Activated CD8-positive, alpha-beta T cell treated with anti-CD3 and anti-CD28 coated beads, Interleukin-2, amount 10 ng/mL, durations not matched to agents 7 days and 5 days (primary cell): ENCODE measurements at regions not wholly inside any gene's neighbourhood (a gene's known extent, or its start where the extent isn't known, plus 50 kb on each side); places are given as distances from the start of the nearest gene placed in this dataset.
A peak's percentile ranks its signal among the peaks of the same experiment; 100 is the strongest.

Experiments
- ATAC-seq: fragments of 150-1000 bp; cut with Tn5 transposase; one replicate; pipeline ENCODE4 v1.10.0; 2021; ENCODE audit warnings: moderate library complexity
- CTCF ChIA-PET: fragments of 350-600 bp; sonication (Branson Sonifier 250); formaldehyde crosslinking; loops from one replicate; lab custom pipeline; 2021; ENCODE audit warnings: antibody characterized with exemption; lab: Charles Lee
- POLR2A ChIA-PET: fragments of 350-600 bp; sonication (Branson Sonifier 250); formaldehyde crosslinking; loops from one replicate; lab custom pipeline; 2021; ENCODE audit warnings: antibody characterized with exemption; lab: Charles Lee
- DNase-seq: peaks from one replicate; pipeline ENCODE4 v3.0.0-alpha.2; 2020
- H3K27ac Mint-ChIP-seq: one replicate; pipeline ENCODE4 v1.8.0; 2021; ENCODE audit warnings: mild to moderate bottlenecking, mixed read lengths
- H3K27me3 Mint-ChIP-seq: one replicate; pipeline ENCODE4 v1.8.0; 2021; ENCODE audit warnings: low read depth, mixed read lengths
- H3K36me3 Mint-ChIP-seq: one replicate; pipeline ENCODE4 v1.8.0; 2021; ENCODE audit warnings: low read depth, mixed read lengths
- H3K4me1 Mint-ChIP-seq: one replicate; pipeline ENCODE4 v1.8.0; 2021; ENCODE audit warnings: low read depth, mixed read lengths
- H3K4me3 Mint-ChIP-seq: one replicate; pipeline ENCODE4 v1.8.0; 2021; ENCODE audit warnings: mild to moderate bottlenecking, mixed read lengths
- H3K9me3 Mint-ChIP-seq: one replicate; pipeline ENCODE4 v1.8.0; 2022; ENCODE audit warnings: mixed read lengths; ENCODE audit not compliant: insufficient read depth

DNA sequence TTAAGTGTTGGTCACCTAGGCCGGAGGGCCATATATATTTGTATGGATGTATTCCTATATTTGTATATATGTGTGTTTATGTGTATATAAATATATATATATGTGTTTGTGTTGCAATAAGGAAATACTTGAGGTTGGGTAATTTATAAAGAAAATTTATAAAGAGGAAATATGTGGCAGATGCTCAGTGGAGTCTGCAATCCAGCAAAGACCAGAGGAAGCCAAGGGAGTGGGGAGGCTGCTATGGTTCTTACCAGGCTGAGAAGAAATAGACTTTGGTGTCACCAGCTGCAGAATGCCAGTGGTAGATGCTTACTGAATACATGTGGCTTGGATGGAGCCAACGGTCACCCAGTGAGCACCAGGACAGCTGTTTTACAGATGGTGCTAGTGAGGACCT is 97.4 kb upstream of the ELOVL5 start:
- no peaks in the 10 kb centered on the region for H3K9me3 Mint-ChIP-seq
- DNase-seq (no peak), ATAC-seq (no peak)
- H3K27ac Mint-ChIP-seq: no peak overlapping the region
- H3K36me3 Mint-ChIP-seq: no peaks in the 10 kb centered on the region
- ChIA-PET CTCF (no interaction called here), POLR2A (no interaction called here)
- peaks cover 22% of the 10 kb centered on the region for H3K27me3 Mint-ChIP-seq
- H3K4me3 Mint-ChIP-seq: no peak overlapping the region
- H3K4me1 Mint-ChIP-seq: no peaks in the 10 kb centered on the region

DNA sequence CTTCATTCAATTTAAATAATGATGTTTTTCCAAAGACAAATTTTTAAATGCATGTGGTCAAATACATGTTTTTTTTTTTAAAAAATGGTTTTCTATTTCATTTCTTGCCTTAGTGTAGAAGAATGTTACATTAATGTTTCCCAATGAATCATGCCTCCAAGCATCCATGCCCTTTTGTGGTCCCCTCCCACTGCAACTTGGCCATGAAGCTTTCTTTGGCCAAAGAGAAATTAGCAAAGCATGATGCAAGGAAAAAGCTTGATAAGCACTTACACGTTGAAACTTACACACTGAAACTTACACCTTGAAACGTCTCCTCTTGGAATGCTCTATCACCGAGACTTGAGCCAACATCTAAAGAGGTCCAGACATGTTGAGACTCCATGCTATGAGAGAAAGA is 93.0 kb upstream of the ELOVL5 start:
- Mint-ChIP-seq H3K36me3 (no peaks in the 10 kb centered on the region), H3K4me1 (no peaks in the 10 kb centered on the region), H3K27me3 (peaks cover 20% of the 10 kb centered on the region), H3K4me3 (no peak overlapping the region), H3K27ac (no peak overlapping the region), H3K9me3 (no peaks in the 10 kb centered on the region)
- ATAC-seq (no peak), DNase-seq (no peak)
- ChIA-PET CTCF (interaction anchor here (1.8 kb wide), 1 partner anchor 42 kb away, joined by 5 read pairs; no protein-coding TSS in a partner anchor), POLR2A (no interaction called here)

DNA sequence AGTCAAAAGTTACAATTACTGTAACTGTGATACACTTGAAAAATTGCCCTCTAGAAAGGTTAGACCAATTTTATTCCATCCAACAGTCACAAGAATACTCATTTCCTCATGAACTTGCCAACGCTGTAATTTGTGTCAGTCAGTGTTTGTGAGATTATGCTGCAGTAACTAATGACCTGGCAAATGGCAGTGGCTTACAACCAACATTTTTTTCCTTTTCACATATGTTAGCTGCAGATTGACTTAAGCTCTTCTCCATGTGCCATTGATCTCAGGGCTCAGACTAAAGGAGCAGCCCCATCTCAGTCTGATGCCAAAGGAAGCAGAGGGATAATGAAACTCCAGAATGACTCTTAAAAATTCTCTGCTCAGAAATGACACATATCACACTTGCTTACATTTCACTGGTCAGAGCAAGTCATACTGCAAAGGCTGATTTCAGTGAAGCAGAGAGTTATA is 92.3 kb upstream of the ELOVL5 start:
- Mint-ChIP-seq H3K4me1 (no peaks in the 10 kb centered on the region), H3K27ac (no peak overlapping the region), H3K36me3 (no peaks in the 10 kb centered on the region), H3K4me3 (no peak overlapping the region), H3K27me3 (peaks cover 18% of the 10 kb centered on the region), H3K9me3 (no peaks in the 10 kb centered on the region)
- no peak for ATAC-seq
- ChIA-PET CTCF (interaction anchor here (1.8 kb wide), 1 partner anchor 43 kb away, joined by 5 read pairs; no protein-coding TSS in a partner anchor), POLR2A (no interaction called here)
- no peak for DNase-seq

DNA sequence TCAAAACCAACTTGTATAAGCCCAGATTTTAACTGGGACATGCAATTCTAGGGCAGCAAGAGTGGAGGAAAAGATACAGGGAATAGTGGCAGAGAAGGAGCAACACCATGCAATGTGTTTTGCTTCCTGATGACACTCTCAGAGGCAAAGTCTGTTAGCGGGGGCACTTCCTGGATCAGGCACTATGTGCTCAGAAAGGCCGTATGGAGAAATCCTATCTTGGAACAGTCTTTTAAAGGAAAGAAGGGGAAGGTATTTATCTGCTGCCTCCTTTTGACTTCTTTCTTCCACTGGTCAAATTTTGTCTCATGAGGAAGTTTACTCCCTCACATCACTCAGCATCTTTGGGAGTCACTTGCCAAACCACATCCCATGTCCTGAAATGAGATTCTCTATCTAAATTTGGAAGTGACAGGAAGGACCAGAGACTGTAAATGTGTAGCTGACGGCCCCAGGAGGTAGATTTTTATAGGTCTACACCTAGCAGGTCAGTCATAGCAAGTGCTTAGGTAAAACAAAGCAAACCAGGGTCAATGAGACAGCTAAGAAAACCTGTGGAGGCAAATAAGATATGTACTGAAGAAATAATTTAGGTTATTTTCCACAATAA is 91.7 kb upstream of the ELOVL5 start:
- H3K27ac Mint-ChIP-seq: no peak overlapping the region
- DNase-seq (no peak), ATAC-seq (no peak)
- no peak overlapping the region for H3K4me3 Mint-ChIP-seq
- no peaks in the 10 kb centered on the region for H3K9me3 Mint-ChIP-seq
- no peaks in the 10 kb centered on the region for H3K36me3 Mint-ChIP-seq
- CTCF ChIA-PET: interaction anchor here (1.8 to 2.3 kb wide), 2 partner anchors 12 to 44 kb away, joined by 5 to 6 read pairs; no protein-coding TSS in a partner anchor
- H3K27me3 Mint-ChIP-seq: peaks cover 13% of the 10 kb centered on the region
- H3K4me1 Mint-ChIP-seq: no peaks in the 10 kb centered on the region
- POLR2A ChIA-PET: no interaction called here

DNA sequence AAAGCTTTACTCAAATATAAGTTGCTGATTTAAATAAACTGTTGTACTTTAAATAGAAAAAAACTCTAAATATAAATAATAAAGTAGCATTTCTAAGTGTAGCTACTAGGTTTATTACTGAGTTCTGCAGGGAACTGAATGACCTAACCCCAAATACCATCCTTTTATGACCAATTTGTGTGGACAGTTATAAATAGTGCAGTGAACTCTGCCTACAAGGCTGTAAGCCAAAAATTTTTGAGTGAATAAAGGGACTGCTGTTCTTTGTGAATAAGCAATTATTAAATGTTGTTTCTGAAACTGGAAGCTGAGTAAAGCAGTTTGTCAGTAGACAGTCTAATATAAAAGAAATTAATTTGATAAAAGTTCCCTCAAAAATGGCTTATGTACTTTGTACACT is 90.8 kb upstream of the ELOVL5 start:
- no peak overlapping the region for H3K27ac Mint-ChIP-seq
- no peaks in the 10 kb centered on the region for H3K36me3 Mint-ChIP-seq
- no peaks in the 10 kb centered on the region for H3K9me3 Mint-ChIP-seq
- no peaks in the 10 kb centered on the region for H3K4me1 Mint-ChIP-seq
- H3K4me3 Mint-ChIP-seq: no peak overlapping the region
- POLR2A ChIA-PET: no interaction called here
- CTCF ChIA-PET: interaction anchor here (0.8 to 2.3 kb wide), 3 partner anchors 9 to 267 kb away, joined by 3 to 6 read pairs (median 4); no protein-coding TSS in a partner anchor
- H3K27me3 Mint-ChIP-seq: peaks cover 10% of the 10 kb centered on the region
- DNase-seq (no peak), ATAC-seq (no peak)

DNA sequence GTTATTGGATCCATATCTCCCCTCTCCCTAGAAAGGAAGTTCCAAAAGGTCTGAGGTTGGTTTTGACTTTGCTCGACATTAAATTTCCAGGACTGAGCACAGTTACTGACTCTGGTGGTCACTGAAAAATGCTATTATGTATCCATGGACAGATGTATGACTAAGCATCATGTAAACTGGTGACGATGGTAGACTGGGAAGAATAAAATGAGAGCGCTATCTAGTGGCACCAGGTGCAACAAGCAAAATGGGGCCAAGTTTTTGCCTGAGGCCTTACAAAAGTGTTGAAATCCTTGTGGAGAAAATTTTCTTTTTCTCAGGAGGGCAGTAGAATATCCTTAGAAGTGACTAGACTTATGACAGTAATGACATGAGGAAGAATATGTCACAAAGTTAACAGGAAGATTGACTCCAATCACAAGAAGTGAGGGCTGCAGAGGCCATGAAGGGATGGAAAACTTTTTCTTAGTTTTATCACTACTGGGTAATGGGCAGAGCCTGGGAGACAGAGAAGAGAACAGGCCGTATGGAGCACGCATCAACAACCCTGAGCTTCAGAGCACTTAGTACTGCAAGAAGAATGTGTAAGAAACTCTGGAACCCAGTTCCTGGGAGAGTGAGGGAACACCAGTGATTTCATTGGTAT is 88.9 kb upstream of the ELOVL5 start:
- Mint-ChIP-seq H3K36me3 (no peaks in the 10 kb centered on the region), H3K4me1 (no peaks in the 10 kb centered on the region), H3K9me3 (no peaks in the 10 kb centered on the region), H3K27me3 (peaks cover 9% of the 10 kb centered on the region), H3K4me3 (no peak overlapping the region), H3K27ac (no peak overlapping the region)
- ChIA-PET CTCF (interaction anchor here (0.7 to 2.3 kb wide), 10 partner anchors 9 to 272 kb away, joined by 3 to 8 read pairs (median 3); no protein-coding TSS in a partner anchor), POLR2A (no interaction called here)
- DNase-seq (peak; percentile 30), ATAC-seq (peak; percentile 58)

DNA sequence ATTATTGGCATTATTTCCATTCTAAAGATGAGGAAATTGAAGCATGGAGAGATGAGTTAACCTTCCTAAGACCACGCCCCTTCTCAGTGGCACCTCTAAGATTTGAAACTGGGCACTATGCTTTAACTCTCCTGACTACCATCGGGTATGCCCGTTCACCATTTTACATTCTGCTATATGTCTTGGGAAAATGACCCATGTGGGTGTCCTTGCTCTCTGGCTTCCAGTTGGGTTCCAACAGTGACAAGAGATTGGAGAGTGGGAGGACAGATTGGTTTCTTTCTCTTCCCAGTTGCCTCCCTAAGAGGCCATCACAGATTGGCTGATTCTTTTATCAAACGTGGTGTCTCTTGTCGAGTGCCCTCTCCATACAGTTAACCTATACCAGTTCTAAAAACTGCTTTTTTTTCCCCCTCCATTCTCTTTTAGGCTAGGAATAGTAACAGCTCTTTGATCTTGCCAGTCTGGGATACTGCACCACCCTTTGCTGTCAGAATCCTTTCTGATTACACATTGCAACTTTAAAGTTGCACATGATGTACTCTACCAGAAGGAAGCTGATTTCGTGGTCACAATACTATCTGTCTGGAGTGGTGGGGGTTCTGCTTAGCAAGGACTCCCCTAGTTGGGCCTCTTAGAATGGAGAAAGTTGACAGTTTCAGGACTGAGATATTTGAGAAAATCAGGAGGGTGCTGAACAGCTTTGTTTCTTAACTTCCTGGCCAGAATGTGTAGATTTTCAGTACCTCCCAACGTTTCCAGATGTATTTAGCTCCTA is 88.0 kb upstream of the ELOVL5 start:
- DNase-seq (no peak), ATAC-seq (no peak)
- H3K4me1 Mint-ChIP-seq: no peaks in the 10 kb centered on the region
- no peaks in the 10 kb centered on the region for H3K36me3 Mint-ChIP-seq
- no peaks in the 10 kb centered on the region for H3K9me3 Mint-ChIP-seq
- POLR2A ChIA-PET: no interaction called here
- CTCF ChIA-PET: interaction anchor here (0.7 to 1.1 kb wide), 8 partner anchors 9 to 271 kb away, joined by 3 to 8 read pairs (median 3); no protein-coding TSS in a partner anchor
- H3K4me3 Mint-ChIP-seq: no peak overlapping the region
- H3K27ac Mint-ChIP-seq: no peak overlapping the region
- H3K27me3 Mint-ChIP-seq: peaks cover 5% of the 10 kb centered on the region

DNA sequence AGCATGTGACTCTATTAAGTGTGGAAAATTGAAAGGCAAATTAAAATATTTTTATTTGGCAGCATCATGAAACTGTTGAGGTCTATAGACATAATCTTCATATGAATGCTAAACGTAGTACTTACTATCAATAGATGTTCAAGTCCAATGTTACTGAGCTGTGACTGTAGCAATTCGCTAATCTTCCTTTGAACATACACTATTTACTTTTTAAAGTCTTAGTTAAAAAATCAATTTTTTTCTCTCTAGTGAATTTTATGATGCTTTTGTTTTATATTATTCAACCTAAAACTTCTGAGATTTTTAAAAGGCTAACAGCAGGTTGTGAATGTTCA is 85.2 kb upstream of the ELOVL5 start:
- Mint-ChIP-seq H3K4me3 (no peak overlapping the region), H3K27me3 (peaks cover 3% of the 10 kb centered on the region), H3K36me3 (no peaks in the 10 kb centered on the region), H3K27ac (no peak overlapping the region), H3K9me3 (no peaks in the 10 kb centered on the region), H3K4me1 (peaks cover 6% of the 10 kb centered on the region)
- DNase-seq (no peak), ATAC-seq (no peak)
- ChIA-PET POLR2A (no interaction called here), CTCF (interaction anchor here (0.9 to 2.5 kb wide), 3 partner anchors 52 to 264 kb away, joined by 3 to 15 read pairs (median 3); no protein-coding TSS in a partner anchor)

DNA sequence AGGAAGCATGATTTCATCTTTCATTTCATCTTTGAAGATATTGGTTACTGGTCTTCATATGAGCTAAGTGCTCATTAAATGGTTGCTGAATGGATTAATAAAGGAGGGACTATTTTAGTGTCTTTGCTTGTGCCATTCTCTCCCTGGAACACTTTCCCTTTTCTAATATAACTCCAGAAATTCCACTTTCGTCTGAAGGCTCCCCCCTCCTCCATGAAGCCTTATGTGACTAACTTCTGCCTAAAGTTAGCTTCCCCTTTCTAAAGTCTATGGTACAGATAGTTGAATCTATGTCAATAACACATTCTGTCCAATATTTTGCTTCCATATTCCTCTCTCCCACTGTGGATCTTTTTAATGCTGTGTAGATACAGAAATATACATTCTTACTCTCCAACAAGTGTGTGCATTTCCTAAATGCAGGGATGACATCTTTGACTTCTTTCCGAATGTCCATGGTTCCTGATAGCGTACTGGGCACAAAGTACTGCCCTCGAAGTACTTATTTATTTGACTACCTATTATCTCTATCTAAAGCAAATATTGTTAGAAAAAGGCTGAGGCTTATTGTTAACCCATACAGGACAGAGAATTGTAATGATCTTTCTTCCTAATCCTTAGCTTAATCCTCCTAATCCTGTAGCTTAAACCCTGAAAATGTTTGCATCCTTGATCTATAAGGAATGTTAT is 84.7 kb upstream of the ELOVL5 start:
- Mint-ChIP-seq H3K36me3 (no peaks in the 10 kb centered on the region), H3K27me3 (peaks cover 3% of the 10 kb centered on the region), H3K27ac (no peak overlapping the region), H3K9me3 (no peaks in the 10 kb centered on the region), H3K4me1 (peaks cover 6% of the 10 kb centered on the region), H3K4me3 (no peak overlapping the region)
- ChIA-PET POLR2A (no interaction called here), CTCF (interaction anchor here (0.8 to 2.5 kb wide), 5 partner anchors 15 to 263 kb away, joined by 3 to 15 read pairs (median 3); no protein-coding TSS in a partner anchor)
- DNase-seq (no peak), ATAC-seq (no peak)

DNA sequence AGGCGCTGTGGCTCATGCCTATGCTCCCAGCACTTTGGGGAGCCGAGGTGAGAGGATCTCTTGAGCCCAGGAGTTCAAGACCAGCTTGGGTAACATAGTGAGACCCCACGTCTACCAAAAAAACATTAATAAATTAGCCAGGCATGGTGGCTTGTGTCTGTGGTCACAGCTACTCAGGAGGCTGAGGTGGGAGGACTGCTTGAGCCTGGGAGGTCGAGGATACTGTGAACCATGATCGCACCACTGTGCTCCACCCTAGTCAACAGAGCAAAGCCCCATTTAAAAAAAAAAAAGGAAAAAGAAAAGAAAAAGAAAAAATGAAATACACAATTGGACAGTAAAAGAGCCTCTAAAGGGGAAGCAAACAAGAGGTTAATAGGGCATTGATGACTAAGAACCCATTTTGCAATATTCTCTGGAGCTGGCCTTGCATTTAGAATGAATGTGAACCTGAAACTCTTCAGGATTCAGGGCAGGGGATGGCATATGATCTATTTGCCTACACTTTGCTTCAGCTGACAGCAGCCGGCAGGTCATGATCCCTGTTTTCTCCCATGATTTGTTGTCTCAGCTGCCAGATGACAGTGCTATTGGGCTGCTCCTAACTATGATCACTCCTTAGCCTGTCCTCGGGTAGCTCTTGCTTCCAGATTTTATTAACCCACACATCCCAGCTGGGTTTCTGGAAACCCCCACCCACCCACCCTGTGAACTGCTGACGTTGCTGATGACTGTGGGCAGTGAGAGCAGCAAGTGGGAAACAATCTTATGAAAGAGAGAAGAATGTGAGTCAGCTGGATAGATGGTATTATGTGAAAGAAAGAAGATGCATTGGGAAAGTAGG is 83.8 kb upstream of the ELOVL5 start:
- POLR2A ChIA-PET: no interaction called here
- H3K27ac Mint-ChIP-seq: no peak overlapping the region
- DNase-seq: no peak

More for the DNA sequence above, 83.8 kb upstream of the ELOVL5 start:
- no peaks in the 10 kb centered on the region for H3K9me3 Mint-ChIP-seq
- no peak overlapping the region for H3K4me3 Mint-ChIP-seq
- H3K36me3 Mint-ChIP-seq: no peaks in the 10 kb centered on the region
- H3K4me1 Mint-ChIP-seq: peaks cover 6% of the 10 kb centered on the region
- CTCF ChIA-PET: interaction anchor here (0.8 to 2.5 kb wide), 5 partner anchors 16 to 260 kb away, joined by 3 to 15 read pairs (median 3); no protein-coding TSS in a partner anchor
- peaks cover 3% of the 10 kb centered on the region for H3K27me3 Mint-ChIP-seq
- ATAC-seq: no peak
